ENCODE measurements at regions not wholly inside any gene's neighbourhood (a gene's known extent, or its start where the extent isn't known, plus 50 kb on each side); places are given as distances from the start of the nearest gene placed in this dataset.
"Not testable (repeated sequence)": the region's sequence is repeated elsewhere in the genome, so short reads cannot be mapped to it uniquely, and the experiment has no call there.

DNA sequence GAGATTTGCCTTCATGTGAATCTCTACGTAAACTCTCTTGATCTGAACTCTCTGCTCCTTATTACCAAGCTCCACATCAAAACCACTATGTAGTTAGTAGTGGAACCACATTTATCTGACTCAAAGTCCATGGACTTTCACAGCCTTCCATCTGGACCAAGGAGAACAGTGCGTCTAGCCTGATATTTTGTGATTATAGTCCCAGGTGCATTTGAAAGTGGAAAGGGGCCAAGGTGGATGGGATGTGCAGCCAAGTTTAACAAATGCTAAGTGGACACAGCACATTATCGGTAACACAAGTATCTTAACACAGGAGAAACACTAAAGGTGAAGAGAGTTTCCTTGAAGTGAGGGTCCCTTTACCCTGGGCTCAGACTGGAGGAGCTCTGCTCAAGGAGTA is 281.2 kb upstream of the SGK1 start:
- DNase-seq: no peak

DNA sequence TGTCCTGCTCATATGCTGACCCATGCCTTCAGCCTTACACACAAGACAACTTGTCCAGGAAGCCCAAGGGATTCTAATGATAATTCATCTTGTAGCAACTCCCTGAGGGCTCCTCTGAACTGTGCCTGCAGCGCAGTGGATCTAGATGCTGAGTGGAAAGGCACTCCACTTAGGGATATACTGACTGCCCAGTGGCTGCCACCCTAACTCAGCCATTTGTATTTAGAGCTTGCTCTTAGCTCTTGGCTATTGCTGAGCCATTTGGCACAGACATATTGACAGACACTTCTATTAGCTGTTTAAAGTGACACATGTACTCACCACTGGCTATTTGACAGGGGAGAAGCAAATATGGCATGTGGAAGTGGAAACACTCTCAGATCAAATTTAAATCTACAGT is 278.3 kb upstream of the SGK1 start:
- no peak for DNase-seq

DNA sequence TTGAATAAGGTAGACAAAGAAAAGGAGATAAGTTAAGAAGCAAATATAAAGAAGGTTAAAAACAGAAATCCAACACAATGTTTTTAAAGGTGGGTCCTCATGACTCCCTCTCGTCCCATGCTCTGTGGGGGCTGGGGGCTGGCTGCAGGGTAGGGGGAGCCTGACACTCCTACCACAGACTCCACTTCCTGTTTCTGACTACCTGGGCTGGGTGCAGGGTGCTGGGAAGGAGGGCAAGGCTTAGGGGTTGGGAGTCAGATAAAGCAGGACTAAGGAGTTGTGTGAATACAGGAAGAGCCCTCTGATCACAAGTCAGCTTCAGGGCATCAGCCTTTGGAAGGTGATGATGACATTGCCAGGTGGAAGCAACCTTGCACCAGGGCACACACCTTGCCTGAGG is 277.0 kb upstream of the SGK1 start:
- no peak for DNase-seq

DNA sequence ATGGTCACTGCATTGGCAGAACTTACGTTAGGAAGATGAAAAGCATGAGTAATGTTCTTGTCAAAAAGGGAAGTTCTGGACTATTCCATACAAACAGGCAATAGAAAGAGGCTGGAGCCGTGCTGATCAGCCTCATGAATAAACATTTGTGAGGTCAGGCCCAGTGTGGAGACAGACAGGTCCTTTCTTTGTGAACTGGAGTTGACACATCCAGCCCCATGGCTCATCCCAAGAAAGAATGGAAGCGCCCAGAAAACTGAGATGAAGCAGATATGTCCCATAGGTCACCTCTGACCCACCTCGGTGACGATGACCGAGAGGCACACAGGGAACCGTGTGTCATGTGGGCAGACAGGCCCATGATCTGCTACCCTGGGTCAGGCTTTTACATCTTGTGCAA is 276.0 kb upstream of the SGK1 start:
- DNase-seq: no peak

DNA sequence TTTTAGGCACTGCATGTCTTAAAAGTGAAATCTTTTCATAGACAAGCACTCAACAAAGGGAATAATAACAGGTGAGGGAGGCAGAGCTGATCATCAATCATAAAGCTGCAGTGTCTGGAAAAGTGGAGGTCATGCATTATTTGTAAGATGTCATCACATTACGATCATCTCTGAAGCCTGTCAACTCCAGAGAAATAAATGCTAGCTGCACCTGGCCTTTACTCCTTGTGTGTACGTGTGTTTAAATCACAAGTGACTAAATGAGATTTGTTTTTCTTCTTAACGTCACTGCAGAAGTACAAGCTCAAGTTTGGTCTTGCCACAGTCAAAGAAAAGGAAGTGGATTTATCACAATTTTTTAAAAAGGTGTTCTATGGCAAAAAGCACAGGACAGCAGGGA is 275.5 kb upstream of the SGK1 start:
- no peak for DNase-seq

DNA sequence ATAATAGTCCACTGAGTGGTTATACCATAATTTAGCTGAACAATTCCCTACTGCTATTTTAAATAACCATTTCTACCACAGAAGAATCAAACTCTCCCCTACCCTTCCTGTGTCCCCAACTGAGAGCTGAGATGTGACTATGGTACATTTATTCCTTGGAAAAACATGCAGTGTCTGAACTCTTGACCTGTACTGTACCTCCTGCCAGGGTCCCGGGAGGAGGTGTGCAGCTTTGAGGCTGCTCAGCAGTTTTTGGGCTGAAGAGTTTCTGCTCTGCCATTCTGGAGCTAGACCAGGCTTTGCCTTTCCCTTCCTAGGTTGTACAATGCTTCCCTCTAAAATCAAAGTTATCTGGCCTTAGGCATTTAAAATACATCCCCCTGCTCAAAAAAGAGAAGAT is 275.1 kb upstream of the SGK1 start:
- DNase-seq: no peak

DNA sequence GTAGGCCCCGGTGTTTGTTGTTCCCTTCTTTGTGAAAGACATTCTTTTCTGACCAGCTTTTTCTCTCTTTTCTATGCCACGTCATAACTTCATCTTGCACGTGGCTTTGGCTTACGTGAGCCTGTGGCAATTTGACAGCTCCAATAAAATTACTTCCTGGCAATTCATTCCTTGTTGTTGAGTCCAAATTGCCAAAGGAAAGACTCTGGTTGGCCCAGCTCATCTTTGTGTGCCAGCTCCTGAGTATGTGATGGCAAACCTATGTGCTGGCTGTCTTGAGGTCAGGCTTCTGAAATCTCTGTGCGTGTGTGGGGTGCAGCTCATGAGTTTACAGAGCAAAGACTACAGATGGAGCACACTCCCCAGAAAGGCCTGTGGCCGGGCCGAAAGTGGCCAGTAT is 272.5 kb upstream of the SGK1 start:
- DNase-seq: no peak

DNA sequence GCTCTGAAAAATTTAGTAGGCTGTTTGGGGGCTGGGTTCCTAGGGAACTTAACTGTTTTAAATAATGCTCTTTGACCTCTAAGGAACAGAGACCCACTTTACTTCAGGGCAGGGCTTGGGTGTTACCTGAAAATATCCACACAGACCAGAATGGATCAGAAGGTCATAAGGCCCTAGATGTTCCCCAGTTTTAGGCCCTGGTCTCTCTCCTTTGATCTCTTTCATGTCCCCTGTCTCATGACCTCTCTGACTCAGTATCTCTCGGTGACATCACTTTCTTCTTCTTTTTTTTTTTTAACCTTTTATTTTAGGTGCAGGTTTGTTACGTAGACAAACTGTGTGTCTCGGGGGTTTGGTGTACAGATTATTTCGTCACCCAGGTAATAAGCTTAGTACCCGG is 272.1 kb upstream of the SGK1 start:
- no peak for DNase-seq

DNA sequence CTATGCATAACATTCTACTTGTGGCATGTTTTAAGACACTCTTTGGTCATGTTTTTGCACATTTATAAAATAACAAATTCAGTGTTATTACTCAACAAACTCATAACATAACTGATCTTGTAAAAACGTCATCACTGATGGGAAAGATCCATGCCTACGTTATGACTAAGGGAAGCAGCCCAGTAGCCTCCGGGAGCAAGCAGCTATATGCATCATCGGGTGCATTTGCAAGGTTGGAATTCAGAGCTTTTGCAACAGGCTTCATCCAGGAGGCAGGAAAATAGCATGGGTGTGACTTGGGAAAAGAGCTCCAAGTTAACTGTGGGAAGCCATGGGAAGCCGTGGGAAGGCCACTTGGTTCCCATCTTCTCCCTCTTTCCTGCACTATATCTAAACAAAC is 271.6 kb upstream of the SGK1 start:
- DNase-seq: no peak

DNA sequence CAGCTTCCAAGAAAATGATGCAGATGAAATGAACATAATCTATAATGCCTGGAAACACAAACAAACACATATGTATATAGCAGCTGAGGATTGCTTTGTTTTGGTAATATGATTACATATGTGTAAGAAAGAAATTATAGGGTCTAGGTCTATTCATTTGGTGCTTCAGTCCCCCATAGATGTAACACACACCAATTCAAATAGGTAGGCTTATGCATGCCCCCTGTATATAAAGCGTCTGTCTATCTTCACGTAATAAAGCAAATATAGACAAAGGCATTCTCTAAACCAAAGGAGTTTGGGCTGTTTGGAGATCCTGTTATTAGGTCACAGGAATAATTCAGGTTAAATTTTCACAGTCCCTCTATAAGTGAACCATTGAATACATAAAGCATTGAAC is 270.4 kb upstream of the SGK1 start:
- DNase-seq: no peak

DNA sequence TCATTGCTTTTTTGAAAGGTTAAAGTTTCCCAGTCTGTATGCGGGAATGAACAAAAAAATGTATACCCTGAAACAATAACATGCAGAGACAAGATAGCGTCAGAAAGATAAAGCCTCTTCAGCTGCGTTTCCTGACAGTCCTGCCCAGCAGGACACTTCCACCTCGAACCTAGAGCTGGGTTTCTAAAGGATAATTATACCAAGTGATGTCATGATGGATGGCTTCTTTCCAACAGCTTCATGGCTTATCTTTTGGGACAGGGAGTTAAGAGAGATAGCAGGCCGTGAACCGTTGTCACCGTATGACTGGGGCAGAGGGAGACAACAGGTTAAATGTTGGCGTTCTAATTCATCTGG is 267.6 kb upstream of the SGK1 start:
- DNase-seq: no peak

DNA sequence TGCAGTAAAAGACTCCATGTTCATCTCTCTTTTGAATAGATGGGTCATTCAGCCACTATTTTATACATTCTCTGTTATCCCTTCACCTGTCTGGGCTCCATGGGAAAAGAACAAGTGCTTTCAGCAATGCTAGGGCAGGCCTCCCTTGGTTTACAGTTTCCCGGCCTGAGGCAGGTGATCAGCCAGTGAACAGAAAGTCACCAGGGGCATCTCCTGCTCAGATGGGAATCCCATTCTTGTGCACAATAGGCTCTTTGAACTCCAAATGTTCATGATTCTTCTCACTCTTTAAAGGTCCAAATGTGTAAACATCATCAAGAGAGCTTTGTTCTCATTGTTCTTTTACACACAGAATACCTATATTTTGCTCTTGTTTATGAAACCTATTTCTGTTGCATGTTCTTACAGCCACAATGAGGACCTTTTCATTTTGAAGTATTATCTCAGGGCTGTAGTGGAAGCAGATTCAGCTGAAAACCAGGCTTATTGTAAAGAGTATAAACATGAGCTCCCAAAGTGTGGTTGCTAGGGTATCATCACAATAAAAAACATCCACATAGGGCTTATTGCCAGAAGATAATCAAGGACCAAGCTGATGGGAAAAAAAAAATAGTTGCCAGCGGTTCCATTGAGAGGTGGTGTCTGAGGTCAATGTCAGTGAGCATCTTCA is 267.1 kb upstream of the SGK1 start:
- no peak for DNase-seq

DNA sequence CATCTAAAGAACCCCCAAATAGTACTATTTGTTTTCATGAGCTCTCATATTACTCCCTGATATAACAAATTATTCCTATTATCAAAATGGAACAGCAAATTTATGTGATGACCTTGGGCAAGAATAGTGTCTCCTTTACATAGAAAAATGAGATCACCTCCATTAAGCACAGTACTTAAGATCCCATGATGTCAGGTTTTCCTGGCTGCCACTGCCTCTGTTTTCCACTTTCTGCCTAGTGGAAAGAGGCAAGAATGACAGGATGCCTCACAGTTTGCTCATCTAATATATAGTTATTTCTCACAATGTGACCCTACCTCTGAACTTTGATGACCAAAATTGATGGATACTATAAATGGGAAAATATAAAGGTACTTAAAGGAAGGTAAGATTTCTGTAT is 260.1 kb upstream of the SGK1 start:
- DNase-seq: no peak

DNA sequence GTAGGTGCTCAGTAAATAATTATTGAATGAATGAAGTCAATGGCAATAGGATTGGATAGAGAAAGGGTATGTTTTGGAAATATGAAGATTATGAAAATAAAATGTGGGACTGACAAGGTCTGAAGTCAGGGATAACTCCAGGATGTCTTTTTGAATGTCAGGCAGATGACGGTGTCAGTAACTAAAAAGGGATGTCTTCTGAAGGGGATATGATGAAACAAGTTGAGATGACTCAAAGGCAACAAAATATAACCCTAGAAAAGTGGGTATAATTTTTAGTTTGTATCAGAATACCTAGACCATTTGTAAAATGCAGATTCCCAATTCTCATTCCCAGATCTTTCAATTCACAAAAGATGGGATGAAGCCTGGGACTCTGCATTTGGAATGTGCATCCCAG is 257.3 kb upstream of the SGK1 start:
- DNase-seq: no peak

DNA sequence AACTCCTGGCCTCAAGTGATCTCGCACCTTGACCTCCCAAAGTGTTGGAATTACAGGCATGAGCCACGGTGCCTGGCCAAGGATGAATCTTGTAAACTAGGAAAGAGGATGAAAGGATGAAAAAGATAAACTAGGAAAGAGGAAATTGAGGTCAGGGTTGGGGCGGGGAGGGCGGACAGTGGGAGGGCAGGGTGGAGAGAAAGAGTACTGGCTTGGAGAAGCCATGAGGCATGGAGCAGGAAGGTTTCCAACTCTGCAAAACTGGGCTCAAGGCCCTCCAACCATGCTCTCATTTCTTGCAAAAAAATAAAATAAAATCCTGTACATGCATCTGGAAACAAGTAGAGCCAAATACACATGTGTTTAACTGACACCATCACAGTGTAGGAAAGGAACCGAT is 256.6 kb upstream of the SGK1 start:
- DNase-seq: no peak

DNA sequence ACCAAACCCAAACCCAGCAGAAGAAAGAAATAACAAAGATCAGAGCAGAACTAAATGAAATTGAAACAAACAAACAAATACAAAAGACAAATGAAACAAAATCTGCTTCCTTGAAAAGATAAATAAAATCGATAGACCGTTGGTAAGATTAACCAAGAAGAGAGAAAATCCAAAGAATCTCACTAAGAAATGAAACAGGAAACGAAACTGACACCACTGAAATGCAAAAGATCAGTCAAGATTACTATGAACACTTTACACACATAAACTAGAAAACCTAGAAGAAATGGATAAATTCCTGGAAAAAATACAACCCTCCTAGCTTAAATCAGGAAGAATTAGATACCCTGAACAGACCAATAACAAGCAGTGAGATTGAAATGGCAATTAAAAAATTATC is 252.1 kb upstream of the SGK1 start:
- not testable (repeated sequence) for DNase-seq

DNA sequence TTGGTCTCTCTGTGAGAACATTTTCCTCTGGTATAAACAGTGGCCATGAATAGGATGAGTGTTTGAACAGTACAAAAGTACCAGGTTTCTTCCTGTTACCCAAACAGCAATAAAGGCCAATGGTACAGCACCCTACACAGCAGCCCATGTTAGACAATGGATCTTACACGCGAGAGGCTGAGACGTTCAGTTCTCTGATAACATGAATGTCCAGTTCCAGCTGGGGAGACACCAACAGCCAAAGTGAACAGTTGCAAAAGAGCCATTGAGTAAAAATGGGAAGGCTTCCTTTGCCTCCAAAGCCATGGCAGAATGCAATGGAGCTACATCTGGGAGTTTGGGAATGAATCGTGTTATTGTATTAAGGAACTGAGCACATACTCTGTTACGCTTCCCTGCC is 246.8 kb upstream of the SGK1 start:
- no peak for DNase-seq

DNA sequence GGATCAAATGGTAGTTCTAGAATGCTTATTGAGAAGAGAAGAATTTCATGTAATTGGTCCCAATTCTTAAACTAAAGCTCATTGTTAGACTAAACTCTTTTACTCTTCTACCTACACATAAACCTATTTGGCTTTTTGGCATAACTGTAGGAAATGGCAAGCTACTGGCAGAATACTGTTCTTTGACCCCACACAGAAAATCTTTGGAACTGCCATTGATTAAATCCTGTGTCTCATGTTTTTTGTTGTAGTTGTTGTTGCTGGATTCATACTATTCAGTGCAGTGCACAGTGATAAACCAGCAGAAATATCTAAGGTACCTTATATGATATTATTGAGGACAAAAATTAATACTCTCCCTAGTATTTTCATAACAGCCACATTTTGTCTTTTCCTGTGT is 242.1 kb upstream of the SGK1 start:
- no peak for DNase-seq

DNA sequence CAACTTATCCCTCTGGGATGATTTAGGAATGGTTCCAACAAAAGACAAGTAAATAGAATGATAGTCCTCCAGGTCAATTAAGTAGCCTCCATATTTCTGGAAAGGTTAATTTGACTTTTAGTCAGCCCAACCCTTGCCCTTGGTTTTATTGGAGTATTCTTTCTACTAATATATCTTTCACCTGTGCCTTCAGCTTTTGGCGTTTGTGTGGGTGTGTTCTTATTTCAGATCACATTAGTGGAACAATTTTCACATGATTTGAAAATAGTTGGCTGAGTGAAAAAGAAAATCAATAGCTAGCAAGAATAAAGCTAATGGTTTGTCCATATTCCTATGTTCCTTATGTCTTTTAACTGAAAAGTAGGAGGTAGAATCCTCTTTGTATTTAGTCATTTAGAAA is 239.6 kb upstream of the SGK1 start:
- DNase-seq: no peak

DNA sequence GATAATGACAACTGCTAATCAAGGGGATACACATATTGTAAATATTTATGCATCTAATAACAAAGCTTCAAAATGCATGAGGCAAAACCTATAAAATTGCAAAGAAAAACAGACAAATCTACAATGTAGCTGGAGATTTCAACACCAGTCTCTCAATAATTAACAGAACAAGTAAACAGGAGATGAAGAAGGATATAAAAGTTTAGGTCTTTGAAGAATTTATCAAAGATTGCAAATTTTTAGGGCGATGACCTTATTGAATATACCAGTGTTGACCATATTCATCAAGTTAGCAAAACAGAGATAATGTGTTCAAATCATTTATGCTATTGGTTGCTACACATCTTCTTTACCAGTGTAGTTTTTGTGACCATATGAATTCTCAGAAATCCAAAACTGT is 237.8 kb upstream of the SGK1 start:
- no peak for DNase-seq

DNA sequence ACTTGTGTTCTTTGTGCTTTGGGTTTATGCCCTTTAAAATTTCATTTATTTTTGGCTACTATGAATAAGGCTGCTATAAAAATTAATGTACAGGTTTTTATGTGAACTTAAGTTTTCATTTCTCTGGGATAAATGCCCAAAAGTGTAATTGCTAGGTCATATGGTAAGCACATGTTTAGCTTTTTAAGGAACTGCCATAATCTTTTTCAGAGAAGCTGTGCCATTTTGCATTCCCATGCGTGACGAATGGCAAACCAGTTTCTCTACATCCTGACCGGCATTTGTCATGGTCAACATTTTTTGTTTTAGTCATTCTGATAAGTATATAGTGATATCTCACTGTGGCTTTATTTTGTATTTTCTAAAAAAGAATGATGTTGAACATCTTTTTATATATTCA is 236.0 kb upstream of the SGK1 start:
- DNase-seq: no peak

DNA sequence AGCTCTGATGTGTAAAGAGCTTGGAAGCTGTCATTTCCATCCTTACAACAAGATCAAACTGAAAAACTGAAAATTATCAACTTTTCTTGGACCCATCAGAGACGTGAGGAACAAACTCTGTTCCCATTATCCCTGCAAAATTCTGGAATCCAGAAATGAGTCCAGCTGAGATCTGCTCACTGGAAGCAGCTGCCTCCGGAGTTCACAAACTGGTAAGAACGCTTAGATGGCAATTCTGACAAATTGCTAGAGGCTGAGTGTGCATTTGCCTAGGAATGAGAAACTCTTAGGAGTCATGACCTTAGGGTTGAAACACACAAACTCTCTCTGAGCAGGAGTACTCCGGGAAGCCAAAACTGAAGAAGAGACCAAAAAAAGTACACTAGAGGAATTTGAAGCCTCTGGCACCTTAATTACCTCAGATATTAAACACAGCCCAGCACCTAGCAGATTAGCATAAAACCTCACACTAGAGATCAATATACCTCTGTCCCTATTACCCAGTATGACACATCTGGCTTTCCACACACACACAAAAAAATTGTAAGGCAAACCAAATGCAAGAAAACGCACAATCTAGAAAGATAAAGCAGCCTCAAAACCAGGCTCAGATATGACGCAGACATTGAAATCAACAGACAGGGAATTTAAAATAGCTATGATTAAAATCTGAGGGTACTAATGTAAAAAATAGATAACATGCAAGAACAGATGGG is 233.5 kb upstream of the SGK1 start:
- DNase-seq: no peak

DNA sequence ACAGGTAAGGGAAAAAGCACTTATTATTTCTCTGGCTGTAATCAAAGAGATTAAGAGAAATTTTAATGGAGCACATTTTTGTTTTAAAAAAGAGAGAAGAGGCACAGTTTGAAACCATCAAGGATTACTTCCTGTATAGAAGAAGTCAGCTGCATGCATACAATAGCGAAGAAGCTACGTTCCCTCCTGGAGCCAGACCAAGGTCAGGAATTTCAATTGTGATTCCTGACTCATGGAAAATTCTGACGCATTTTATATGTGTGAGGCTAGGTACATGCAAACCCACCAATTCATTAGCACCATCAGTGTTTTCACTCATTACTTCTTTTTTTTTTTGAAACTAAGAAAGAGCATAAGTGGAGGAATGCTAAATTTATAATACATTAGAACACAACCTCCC is 232.7 kb upstream of the SGK1 start:
- no peak for DNase-seq

DNA sequence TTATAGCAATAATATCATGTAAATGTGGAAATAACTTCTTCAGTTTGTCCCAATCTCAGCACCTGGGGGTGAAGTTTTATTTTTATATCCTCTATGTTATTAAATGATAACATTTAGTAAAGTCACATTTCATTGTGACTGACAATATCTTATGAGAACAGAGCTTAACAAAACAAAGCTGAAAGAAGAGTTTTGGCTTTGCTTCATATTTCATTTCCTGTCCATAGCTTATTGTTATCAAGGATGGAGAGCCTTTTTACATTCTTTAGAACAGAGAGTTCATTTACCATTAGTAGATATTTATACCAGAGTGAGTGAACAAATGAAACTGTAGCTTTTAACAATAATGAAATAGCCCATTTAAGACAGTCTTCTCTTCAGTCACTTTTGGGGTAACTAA is 231.9 kb upstream of the SGK1 start:
- no peak for DNase-seq

DNA sequence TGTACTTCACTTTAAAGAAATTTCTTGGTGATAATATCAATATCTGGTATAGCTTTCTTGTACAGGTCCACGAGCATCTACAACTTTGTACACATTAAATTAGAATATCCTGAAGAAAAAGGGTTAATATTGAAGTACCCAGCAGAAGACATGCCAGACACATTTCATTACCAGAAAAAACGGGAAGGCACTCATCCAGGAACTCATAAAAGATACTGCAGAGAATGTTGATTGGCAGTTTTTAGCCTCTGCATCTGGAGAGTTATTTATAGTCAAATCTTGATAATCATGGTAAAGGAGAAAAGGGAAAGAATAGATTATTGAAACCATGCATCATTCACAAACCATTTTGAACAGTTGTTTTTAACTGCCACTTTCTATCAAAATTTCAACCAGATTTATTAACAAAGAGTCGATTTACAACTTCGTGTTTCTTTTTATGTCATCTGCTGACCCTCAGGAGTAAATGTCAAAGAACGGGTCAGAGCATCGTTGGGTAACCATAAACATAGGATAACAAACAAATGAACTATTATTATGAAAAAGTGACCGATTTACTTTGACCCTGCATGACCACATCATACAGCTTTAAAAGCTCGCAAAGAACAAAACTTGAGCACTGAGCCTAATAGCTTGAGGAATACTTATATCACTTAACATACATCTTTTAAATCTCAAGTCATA is 229.2 kb upstream of the SGK1 start:
- DNase-seq: no peak
